Bone marrow (tissue), 2 donors: ENCODE measurements at regions not wholly inside any gene's neighbourhood (a gene's known extent, or its start where the extent isn't known, plus 50 kb on each side); places are given as distances from the start of the nearest gene placed in this dataset.
"Not testable (repeated sequence)": the region's sequence is repeated elsewhere in the genome, so short reads cannot be mapped to it uniquely, and the experiment has no call there.

Source experiments
- DNase-seq, 2 donors: peaks; one replicate each; lab custom pipeline; 2025; lab: John Stamatoyannopoulos, UW

- no peak for DNase-seq
Observed at GRCh38 chr12:118536306-118536906, 160.1 kb downstream of the SUDS3 start.

GRCh38 chr12:118537481-118537917 is 161.1 kb downstream of the SUDS3 start:
- no peak for DNase-seq

- no peak for DNase-seq
Observed at GRCh38 chr12:118541071-118541470, 164.7 kb downstream of the SUDS3 start.

- no peak for DNase-seq
Observed at GRCh38 chr12:118541934-118542333, 165.6 kb downstream of the SUDS3 start.

- no peak for DNase-seq
Observed at GRCh38 chr12:118543651-118544050, 167.3 kb downstream of the SUDS3 start.

- DNase-seq, result no peak
Observed at GRCh38 chr12:118544569-118544968, 168.2 kb downstream of the SUDS3 start.

GRCh38 chr12:118547606-118548005 is 171.3 kb downstream of the SUDS3 start:
- DNase-seq, result not testable (repeated sequence)

- no peak for DNase-seq
Observed at GRCh38 chr12:118548887-118549509, 172.6 kb downstream of the SUDS3 start.

- no peak for DNase-seq
Observed at GRCh38 chr12:118549510-118549980, 173.2 kb downstream of the SUDS3 start.

GRCh38 chr12:118553856-118554504 is 177.6 kb downstream of the SUDS3 start:
- no peak for DNase-seq

- DNase-seq, result no peak
Observed at GRCh38 chr12:118558941-118559340, 182.6 kb downstream of the SUDS3 start.

GRCh38 chr12:118560733-118561132 is 184.4 kb downstream of the SUDS3 start:
- DNase-seq, result no peak

GRCh38 chr12:118571730-118572129 is 195.4 kb downstream of the SUDS3 start:
- DNase-seq, result no peak

GRCh38 chr12:118574288-118574687 is 197.9 kb downstream of the SUDS3 start:
- no peak for DNase-seq

GRCh38 chr12:118575730-118576129 is 199.4 kb downstream of the SUDS3 start:
- no peak for DNase-seq

- DNase-seq, result no peak
Observed at GRCh38 chr12:118581371-118581770, 205.0 kb downstream of the SUDS3 start.

- no peak for DNase-seq
Observed at GRCh38 chr12:118582863-118583262, 206.5 kb downstream of the SUDS3 start.

- DNase-seq, result no peak
Observed at GRCh38 chr12:118586433-118586832, 210.1 kb downstream of the SUDS3 start.

- DNase-seq, result no peak
Observed at GRCh38 chr12:118589162-118589561, 212.8 kb downstream of the SUDS3 start.

GRCh38 chr12:118590406-118591150 is 214.2 kb downstream of the SUDS3 start:
- DNase-seq, result no peak

- DNase-seq, result no peak
Observed at GRCh38 chr12:118603610-118604361, 227.4 kb downstream of the SUDS3 start.

GRCh38 chr12:118606690-118607089 is 230.3 kb downstream of the SUDS3 start:
- no peak for DNase-seq
